ENCODE measurements at regions not wholly inside any gene's neighbourhood (a gene's known extent, or its start where the extent isn't known, plus 50 kb on each side); places are given as distances from the start of the nearest gene placed in this dataset.

GRCh38 chr1:228983231-228983660, 248.0 kb downstream of the RHOU start:
- intact Hi-C loops (cut with DNase I; ENCODE audit: low total_unique reads), result no loop called here
- Histone ChIP-seq H3K36me3 (no peaks in the 10 kb centered on the region), H3K27ac (no peak overlapping the region), H3K9me3 (no peaks in the 10 kb centered on the region), H3K4me3 (no peak overlapping the region), H3K4me1 (peaks cover 0 to 18% (median 3%) of the 10 kb centered on the region in 4 donors), H3K27me3 (no peaks in the 10 kb centered on the region)
- DNase-seq, result no peak
- 86 to 92% methylated on average over 1 to 6 of the region's 6 CpGs for WGBS, 2 donors (ENCODE audit: low coverage in 1 of 2)
- TF ChIP-seq CTCF (IDR thresholded peaks at IDR 0.05) (no peak), EP300 (IDR thresholded peaks at IDR 0.05; ENCODE audit: low read depth) (no peak), POLR2A (IDR thresholded peaks at IDR 0.05) (no peak), POLR2AphosphoS5 (IDR thresholded peaks at IDR 0.05) (no peak)
- in situ Hi-C loops (cut with MboI; ENCODE audit: low pct_ligation_motif_present in 1 of 4, low pct_unique_long_range_greater_than_20kb in 1 of 4, low sequenced_read_pairs in 3 of 4), result no loop called here

DNA sequence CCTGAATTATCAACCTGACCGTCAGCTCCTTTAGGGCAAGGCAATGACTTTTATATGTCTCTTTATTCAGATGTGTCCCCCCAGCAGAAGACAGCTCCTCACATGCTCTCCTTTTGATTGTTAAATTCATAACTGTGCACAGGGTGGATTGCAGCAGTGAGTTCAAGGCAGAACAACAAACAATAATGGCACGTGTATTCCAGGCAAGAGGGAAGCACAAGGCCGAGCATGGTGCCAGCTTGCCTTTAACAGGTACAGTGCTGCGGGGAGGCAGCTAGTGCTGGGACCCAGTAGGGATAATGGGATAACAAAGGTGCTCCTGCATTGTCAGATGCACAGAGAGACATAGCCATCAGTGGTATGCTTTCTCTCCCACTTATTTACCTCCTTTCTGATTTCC, 248.4 kb downstream of the RHOU start:
- no peak for TF ChIP-seq CTCF (IDR thresholded peaks at IDR 0.05)
- TF ChIP-seq POLR2A (IDR thresholded peaks at IDR 0.05), result no peak
- no peak for TF ChIP-seq POLR2AphosphoS5 (IDR thresholded peaks at IDR 0.05)
- no peak for TF ChIP-seq EP300 (IDR thresholded peaks at IDR 0.05; ENCODE audit: low read depth)
- H3K27me3 ChIP-seq, result no peaks in the 10 kb centered on the region
- no peak overlapping the region for H3K4me3 ChIP-seq
- H3K27ac ChIP-seq, result no peak overlapping the region
- in situ Hi-C loops (cut with MboI; ENCODE audit: low pct_ligation_motif_present in 1 of 4, low pct_unique_long_range_greater_than_20kb in 1 of 4, low sequenced_read_pairs in 3 of 4), result no loop called here
- H3K36me3 ChIP-seq, result no peaks in the 10 kb centered on the region
- intact Hi-C loops (cut with DNase I; ENCODE audit: low total_unique reads), result no loop called here
- H3K9me3 ChIP-seq, result no peaks in the 10 kb centered on the region
- no peak for DNase-seq
- WGBS, 2 donors (ENCODE audit: low coverage in 1 of 2), result 85 to 96% methylated on average over 3 to 4 of the region's 4 CpGs
- H3K4me1 ChIP-seq, result peaks cover 0 to 18% (median 3%) of the 10 kb centered on the region in 4 donors

GRCh38 chr1:228984107-228984506, 248.8 kb downstream of the RHOU start:
- peaks cover 0 to 16% (median 3%) of the 10 kb centered on the region in 4 donors for H3K4me1 ChIP-seq
- H3K36me3 ChIP-seq, result no peaks in the 10 kb centered on the region
- in situ Hi-C loops (cut with MboI; ENCODE audit: low pct_ligation_motif_present in 1 of 4, low pct_unique_long_range_greater_than_20kb in 1 of 4, low sequenced_read_pairs in 3 of 4) (no loop called here), intact Hi-C loops (cut with DNase I; ENCODE audit: low total_unique reads) (no loop called here)
- no peak for DNase-seq
- no peaks in the 10 kb centered on the region for H3K27me3 ChIP-seq
- no peaks in the 10 kb centered on the region for H3K9me3 ChIP-seq
- TF ChIP-seq POLR2A (IDR thresholded peaks at IDR 0.05), result no peak
- TF ChIP-seq POLR2AphosphoS5 (IDR thresholded peaks at IDR 0.05), result no peak
- TF ChIP-seq EP300 (IDR thresholded peaks at IDR 0.05; ENCODE audit: low read depth), result no peak
- no peak for TF ChIP-seq CTCF (IDR thresholded peaks at IDR 0.05)
- no peak overlapping the region for H3K4me3 ChIP-seq
- WGBS, 2 donors (ENCODE audit: low coverage in 1 of 2), result 91% methylated on average over 1 of the region's 1 CpG; no CpG with 5 or more reads in 1 of the 2 donors
- no peak overlapping the region for H3K27ac ChIP-seq

- peaks cover 0 to 23% (median 5%) of the 10 kb centered on the region in 4 donors for H3K4me1 ChIP-seq
These were observed 249.7 kb downstream of the RHOU start for GRCh38 chr1:228984646-228985631.

More at GRCh38 chr1:228984646-228985631, 249.7 kb downstream of the RHOU start:
- Histone ChIP-seq H3K36me3 (no peaks in the 10 kb centered on the region), H3K9me3 (no peaks in the 10 kb centered on the region), H3K4me3 (no peak overlapping the region), H3K27ac (no peak overlapping the region), H3K27me3 (no peaks in the 10 kb centered on the region)
- WGBS, 2 donors (ENCODE audit: low coverage in 1 of 2), result 92% methylated on average over 6 of the region's 7 CpGs; no CpG with 5 or more reads in 1 of the 2 donors
- in situ Hi-C loops (cut with MboI; ENCODE audit: low pct_ligation_motif_present in 1 of 4, low pct_unique_long_range_greater_than_20kb in 1 of 4, low sequenced_read_pairs in 3 of 4), result no loop called here
- DNase-seq, result no peak
- intact Hi-C loops (cut with DNase I; ENCODE audit: low total_unique reads), result no loop called here
- TF ChIP-seq POLR2A (IDR thresholded peaks at IDR 0.05), result no peak
